ENCODE measurements at regions not wholly inside any gene's neighbourhood (a gene's known extent, or its start where the extent isn't known, plus 50 kb on each side); places are given as distances from the start of the nearest gene placed in this dataset.
"Not testable (repeated sequence)": the region's sequence is repeated elsewhere in the genome, so short reads cannot be mapped to it uniquely, and the experiment has no call there.

- H3K4me3 Mint-ChIP-seq: no peak overlapping the region
- H3K27ac Mint-ChIP-seq: no peak overlapping the region
- no peaks in the 10 kb centered on the region for H3K36me3 Mint-ChIP-seq
- H3K27me3 Mint-ChIP-seq: no peaks in the 10 kb centered on the region
- ATAC-seq (ENCODE audit: low read depth in 2 of 2): no peak
- no peak for DNase-seq
- H3K4me1 Mint-ChIP-seq: no peaks in the 10 kb centered on the region
- no peaks in the 10 kb centered on the region for H3K9me3 Mint-ChIP-seq
Measured at GRCh38 chr13:80093888-80094287, 247.0 kb downstream of the SPRY2 start.

- Mint-ChIP-seq H3K27ac (peak overlapping the region in 1 of 6 donors; percentile 26), H3K4me1 (no peaks in the 10 kb centered on the region), H3K4me3 (no peak overlapping the region), H3K27me3 (no peaks in the 10 kb centered on the region), H3K9me3 (no peaks in the 10 kb centered on the region), H3K36me3 (no peaks in the 10 kb centered on the region)
- ATAC-seq (ENCODE audit: low read depth in 2 of 2) (no peak), DNase-seq (no peak)
Measured at GRCh38 chr13:80086304-80086721, 254.6 kb downstream of the SPRY2 start.

- no peak for DNase-seq
- no peak for ATAC-seq (ENCODE audit: low read depth in 2 of 2)
- no peaks in the 10 kb centered on the region for H3K9me3 Mint-ChIP-seq
- H3K4me3 Mint-ChIP-seq: no peak overlapping the region
- H3K27me3 Mint-ChIP-seq: no peaks in the 10 kb centered on the region
- no peaks in the 10 kb centered on the region for H3K4me1 Mint-ChIP-seq
- peak overlapping the region in 1 of 6 donors; percentile 60 for H3K27ac Mint-ChIP-seq
- H3K36me3 Mint-ChIP-seq: no peaks in the 10 kb centered on the region
Measured at GRCh38 chr13:80083853-80084676, 256.9 kb downstream of the SPRY2 start.

GRCh38 chr13:80083081-80083852, 257.7 kb downstream of the SPRY2 start:
- H3K27me3 Mint-ChIP-seq: no peaks in the 10 kb centered on the region
- DNase-seq: no peak
- no peaks in the 10 kb centered on the region for H3K9me3 Mint-ChIP-seq
- no peak overlapping the region for H3K4me3 Mint-ChIP-seq
- H3K36me3 Mint-ChIP-seq: no peaks in the 10 kb centered on the region
- peak overlapping the region in 1 of 6 donors; percentile 60 for H3K27ac Mint-ChIP-seq
- ATAC-seq (ENCODE audit: low read depth in 2 of 2): no peak
- H3K4me1 Mint-ChIP-seq: no peaks in the 10 kb centered on the region

- H3K27me3 Mint-ChIP-seq: no peaks in the 10 kb centered on the region
- no peak overlapping the region for H3K27ac Mint-ChIP-seq
- H3K4me1 Mint-ChIP-seq: no peaks in the 10 kb centered on the region
- H3K9me3 Mint-ChIP-seq: no peaks in the 10 kb centered on the region
- H3K4me3 Mint-ChIP-seq: no peak overlapping the region
- ATAC-seq (ENCODE audit: low read depth in 2 of 2) (no peak), DNase-seq (no peak)
- no peaks in the 10 kb centered on the region for H3K36me3 Mint-ChIP-seq
Measured at GRCh38 chr13:80082396-80083080, 258.4 kb downstream of the SPRY2 start.

- DNase-seq (no peak), ATAC-seq (ENCODE audit: low read depth in 2 of 2) (no peak)
- H3K4me3 Mint-ChIP-seq: no peak overlapping the region
- no peaks in the 10 kb centered on the region for H3K4me1 Mint-ChIP-seq
- H3K27ac Mint-ChIP-seq: no peak overlapping the region
- H3K27me3 Mint-ChIP-seq: peaks cover 0 to 4% (median 0%) of the 10 kb centered on the region in 3 donors
- H3K36me3 Mint-ChIP-seq: no peaks in the 10 kb centered on the region
- no peaks in the 10 kb centered on the region for H3K9me3 Mint-ChIP-seq
Measured at GRCh38 chr13:80074811-80075210, 266.1 kb downstream of the SPRY2 start.

- no peak for DNase-seq
- H3K4me3 Mint-ChIP-seq: no peak overlapping the region
- ATAC-seq (ENCODE audit: low read depth in 2 of 2): no peak
- peaks cover 0 to 4% (median 0%) of the 10 kb centered on the region in 3 donors for H3K27me3 Mint-ChIP-seq
- no peaks in the 10 kb centered on the region for H3K9me3 Mint-ChIP-seq
- no peak overlapping the region for H3K27ac Mint-ChIP-seq
- H3K4me1 Mint-ChIP-seq: no peaks in the 10 kb centered on the region
- no peaks in the 10 kb centered on the region for H3K36me3 Mint-ChIP-seq
Measured at GRCh38 chr13:80074143-80074752, 266.7 kb downstream of the SPRY2 start.

GRCh38 chr13:80072231-80072630, 268.7 kb downstream of the SPRY2 start:
- Mint-ChIP-seq H3K4me3 (no peak overlapping the region), H3K9me3 (peaks cover 0 to under 1% (median 0%) of the 10 kb centered on the region in 7 donors), H3K27me3 (peaks cover 0 to 4% (median 0%) of the 10 kb centered on the region in 3 donors), H3K4me1 (no peaks in the 10 kb centered on the region), H3K36me3 (no peaks in the 10 kb centered on the region), H3K27ac (no peak overlapping the region)
- ATAC-seq (ENCODE audit: low read depth in 2 of 2) (no peak), DNase-seq (no peak)

- Mint-ChIP-seq H3K27me3 (peaks cover 0 to 4% (median 0%) of the 10 kb centered on the region in 3 donors), H3K36me3 (no peaks in the 10 kb centered on the region), H3K27ac (no peak overlapping the region), H3K9me3 (peaks cover 0 to 4% (median 0%) of the 10 kb centered on the region in 7 donors), H3K4me3 (no peak overlapping the region), H3K4me1 (no peaks in the 10 kb centered on the region)
- DNase-seq (no peak), ATAC-seq (ENCODE audit: low read depth in 2 of 2) (no peak)
Measured at GRCh38 chr13:80070024-80070703, 270.8 kb downstream of the SPRY2 start.

GRCh38 chr13:80069374-80069773, 271.6 kb downstream of the SPRY2 start:
- Mint-ChIP-seq H3K4me1 (no peaks in the 10 kb centered on the region), H3K9me3 (peaks cover 0 to 4% (median 0%) of the 10 kb centered on the region in 7 donors), H3K36me3 (no peaks in the 10 kb centered on the region), H3K27me3 (peaks cover 0 to 4% (median 0%) of the 10 kb centered on the region in 3 donors), H3K4me3 (no peak overlapping the region), H3K27ac (no peak overlapping the region)
- ATAC-seq (ENCODE audit: low read depth in 2 of 2) (no peak), DNase-seq (no peak)

- Mint-ChIP-seq H3K36me3 (no peaks in the 10 kb centered on the region), H3K27me3 (peaks cover 0 to 4% (median 4%) of the 10 kb centered on the region in 3 donors), H3K9me3 (peaks cover 0 to 4% (median 0%) of the 10 kb centered on the region in 7 donors), H3K27ac (no peak overlapping the region), H3K4me3 (no peak overlapping the region), H3K4me1 (no peaks in the 10 kb centered on the region)
- no peak for ATAC-seq (ENCODE audit: low read depth in 2 of 2)
- DNase-seq: no peak
Measured at GRCh38 chr13:80065996-80066395, 274.9 kb downstream of the SPRY2 start.

GRCh38 chr13:80062416-80062815, 278.5 kb downstream of the SPRY2 start:
- ATAC-seq (ENCODE audit: low read depth in 2 of 2); DNase-seq; H3K36me3 Mint-ChIP-seq; H3K4me3 Mint-ChIP-seq; H3K4me1 Mint-ChIP-seq; H3K27me3 Mint-ChIP-seq; H3K9me3 Mint-ChIP-seq; H3K27ac Mint-ChIP-seq: not testable (repeated sequence)

GRCh38 chr13:80059789-80060188, 281.1 kb downstream of the SPRY2 start:
- Mint-ChIP-seq H3K4me1 (no peaks in the 10 kb centered on the region), H3K4me3 (no peak overlapping the region), H3K9me3 (peaks cover 0 to 3% (median 0%) of the 10 kb centered on the region in 7 donors), H3K36me3 (no peaks in the 10 kb centered on the region), H3K27me3 (peaks cover 4 to 9% (median 4%) of the 10 kb centered on the region in 3 donors), H3K27ac (no peak overlapping the region)
- DNase-seq (no peak), ATAC-seq (ENCODE audit: low read depth in 2 of 2) (no peak)
